ENCODE measurements at regions not wholly inside any gene's neighbourhood (a gene's known extent, or its start where the extent isn't known, plus 50 kb on each side); places are given as distances from the start of the nearest gene placed in this dataset.

- intact Hi-C loops (cut with micrococcal nuclease): no loop called here
- Mint-ChIP-seq H3K4me3 (no peak overlapping the region), H3K27ac (no peak overlapping the region), H3K4me1 (ENCODE audit: low read depth) (no peaks in the 10 kb centered on the region), H3K9me3 (no peaks in the 10 kb centered on the region), H3K36me3 (ENCODE audit: low read depth) (no peaks in the 10 kb centered on the region), H3K27me3 (no peaks in the 10 kb centered on the region)
- no peak for TF ChIP-seq CTCF (IDR thresholded peaks at IDR 0.05)
- ATAC-seq: no peak
- POLR2A ChIA-PET: no interaction called here
- CTCF ChIA-PET: no interaction called here
- DNase-seq: no peak
These were observed 114.7 kb upstream of the GMDS start for GRCh38 chr6:2360126-2360525.

- Mint-ChIP-seq H3K27me3 (no peaks in the 10 kb centered on the region), H3K4me3 (no peak overlapping the region), H3K4me1 (ENCODE audit: low read depth) (no peaks in the 10 kb centered on the region), H3K27ac (no peak overlapping the region), H3K36me3 (ENCODE audit: low read depth) (no peaks in the 10 kb centered on the region), H3K9me3 (no peaks in the 10 kb centered on the region)
- intact Hi-C loops (cut with micrococcal nuclease): loop anchor here (10.0 kb wide), 1 partner anchor 240 kb away; no protein-coding TSS in a partner anchor
- ChIA-PET CTCF (interaction anchor here (1.5 to 2.4 kb wide), 2 partner anchors 239 to 759 kb away, joined by 5 to 23 read pairs; no protein-coding TSS in a partner anchor), POLR2A (no interaction called here)
- no peak for ATAC-seq
- DNase-seq: no peak
- TF ChIP-seq CTCF (IDR thresholded peaks at IDR 0.05): no peak
These were observed 109.7 kb upstream of the GMDS start for GRCh38 chr6:2355150-2355549.

- Mint-ChIP-seq H3K9me3 (no peaks in the 10 kb centered on the region), H3K27ac (no peak overlapping the region), H3K27me3 (no peaks in the 10 kb centered on the region), H3K36me3 (ENCODE audit: low read depth) (no peaks in the 10 kb centered on the region), H3K4me3 (no peak overlapping the region), H3K4me1 (ENCODE audit: low read depth) (no peaks in the 10 kb centered on the region)
- ATAC-seq (no peak), DNase-seq (no peak)
- intact Hi-C loops (cut with micrococcal nuclease): loop anchor here (5.0 to 10.0 kb wide), 2 partner anchors 239 to 757 kb away; no protein-coding TSS in a partner anchor
- peak; percentile 50 for TF ChIP-seq CTCF (IDR thresholded peaks at IDR 0.05)
- CTCF ChIA-PET: interaction anchor here (0.6 to 4.1 kb wide), 24 partner anchors 8 to 782 kb away, joined by 3 to 41 read pairs (median 5); no protein-coding TSS in a partner anchor
- POLR2A ChIA-PET: no interaction called here
These were observed 108.7 kb upstream of the GMDS start for GRCh38 chr6:2354138-2354491.

- ChIA-PET CTCF (interaction anchor here (0.6 to 4.1 kb wide), 24 partner anchors 9 to 781 kb away, joined by 3 to 41 read pairs (median 5); no protein-coding TSS in a partner anchor), POLR2A (no interaction called here)
- H3K4me1 Mint-ChIP-seq (ENCODE audit: low read depth): no peaks in the 10 kb centered on the region
- peak; percentile 56 for ATAC-seq
- no peak overlapping the region for H3K4me3 Mint-ChIP-seq
- intact Hi-C loops (cut with micrococcal nuclease): loop anchor here (5.0 to 10.0 kb wide), 2 partner anchors 239 to 756 kb away; no protein-coding TSS in a partner anchor
- H3K36me3 Mint-ChIP-seq (ENCODE audit: low read depth): no peaks in the 10 kb centered on the region
- no peak overlapping the region for H3K27ac Mint-ChIP-seq
- no peaks in the 10 kb centered on the region for H3K9me3 Mint-ChIP-seq
- peak; percentile 80 for DNase-seq
- no peaks in the 10 kb centered on the region for H3K27me3 Mint-ChIP-seq
- peak; percentile 88 for TF ChIP-seq CTCF (IDR thresholded peaks at IDR 0.05)
These were observed 108.2 kb upstream of the GMDS start for GRCh38 chr6:2353412-2354137.

GRCh38 chr6:2351807-2352431 is 106.5 kb upstream of the GMDS start:
- intact Hi-C loops (cut with micrococcal nuclease): loop anchor here (5.0 to 10.0 kb wide), 2 partner anchors 237 to 755 kb away; no protein-coding TSS in a partner anchor
- H3K36me3 Mint-ChIP-seq (ENCODE audit: low read depth): no peaks in the 10 kb centered on the region
- ChIA-PET CTCF (interaction anchor here (0.9 to 4.1 kb wide), 4 partner anchors 143 to 755 kb away, joined by 3 to 41 read pairs (median 4); no protein-coding TSS in a partner anchor), POLR2A (no interaction called here)
- no peak for TF ChIP-seq CTCF (IDR thresholded peaks at IDR 0.05)
- no peak for ATAC-seq
- no peaks in the 10 kb centered on the region for H3K9me3 Mint-ChIP-seq
- no peak overlapping the region for H3K27ac Mint-ChIP-seq
- DNase-seq: no peak
- H3K27me3 Mint-ChIP-seq: no peaks in the 10 kb centered on the region
- H3K4me3 Mint-ChIP-seq: no peak overlapping the region
- H3K4me1 Mint-ChIP-seq (ENCODE audit: low read depth): no peaks in the 10 kb centered on the region

Data from activated CD8-positive, alpha-beta T cell treated with anti-CD3 and anti-CD28 coated beads for 36 hours (primary cell).